Esophagus mucosa (tissue), 1 donor: ENCODE measurements at regions not wholly inside any gene's neighbourhood (a gene's known extent, or its start where the extent isn't known, plus 50 kb on each side); places are given as distances from the start of the nearest gene placed in this dataset.
"Not testable (repeated sequence)": the region's sequence is repeated elsewhere in the genome, so short reads cannot be mapped to it uniquely, and the experiment has no call there.

Experiments used
- ATAC-seq: fragments of 200-7000 bp; cut with Tn5 transposase; one replicate; pipeline ENCODE4 v1.9.1; 2020
- donor health status: DM: yes; HTN: yes; CAD: no.

DNA sequence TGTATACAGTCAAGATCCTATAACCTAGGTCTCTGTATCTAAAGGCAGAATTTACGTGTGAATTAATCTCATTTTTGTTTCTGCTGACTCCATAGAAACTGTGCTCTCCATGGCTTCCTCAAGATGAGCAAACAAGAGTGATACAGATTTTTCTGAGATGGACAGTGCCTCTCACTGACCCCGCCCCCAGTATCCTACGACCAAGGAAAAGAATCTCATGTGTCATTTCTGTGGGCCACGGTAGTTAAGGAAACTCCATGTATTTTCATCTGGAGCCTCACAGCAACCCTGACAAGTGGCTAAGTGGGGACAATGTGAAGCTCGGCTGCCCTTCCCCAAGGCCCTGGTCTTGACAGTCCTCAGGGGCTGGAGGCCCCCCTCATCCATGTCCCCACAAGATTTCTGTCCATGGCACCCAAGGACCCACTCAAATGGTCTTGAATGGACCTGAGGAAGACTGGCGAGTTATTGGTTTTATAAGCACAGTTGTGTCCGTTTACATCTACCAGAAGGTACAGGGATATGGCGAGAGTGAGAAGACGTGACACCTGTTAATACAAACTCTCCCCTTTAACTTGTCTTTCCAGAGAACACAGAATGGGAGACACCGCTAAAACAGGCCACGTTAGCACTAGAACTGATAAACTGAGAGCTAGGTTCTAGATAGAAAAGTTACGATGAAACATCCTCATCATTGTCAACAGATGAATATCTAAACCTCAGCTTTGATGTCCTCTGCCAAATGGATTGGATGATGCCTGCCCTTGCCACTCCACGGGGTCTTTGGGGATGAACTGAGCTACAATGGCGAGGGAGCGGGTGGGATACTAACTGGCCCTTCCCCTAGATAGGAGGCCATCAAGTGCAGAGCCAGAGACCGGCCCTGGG is 108.4 kb upstream of the EGLN3 start:
- ATAC-seq, result no peak

DNA sequence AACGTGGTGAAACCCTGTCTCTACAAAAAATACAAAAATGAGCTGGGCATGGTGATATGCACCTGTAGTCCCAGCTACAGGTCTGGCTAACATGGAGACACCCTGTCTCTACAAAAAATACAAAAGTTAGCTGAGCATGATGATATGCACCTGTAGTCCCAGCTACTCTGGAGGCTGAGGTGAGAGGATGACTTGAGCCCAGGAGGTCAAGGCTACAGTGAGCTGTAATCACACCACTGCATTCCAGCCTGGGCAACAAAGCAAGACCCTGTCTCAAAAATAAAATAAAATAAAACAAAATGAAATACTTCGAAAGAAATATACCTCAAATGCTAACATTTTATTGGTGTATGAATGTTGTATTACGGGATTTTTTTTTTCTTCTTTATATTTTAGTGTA is 107.6 kb upstream of the EGLN3 start:
- ATAC-seq, result no peak

DNA sequence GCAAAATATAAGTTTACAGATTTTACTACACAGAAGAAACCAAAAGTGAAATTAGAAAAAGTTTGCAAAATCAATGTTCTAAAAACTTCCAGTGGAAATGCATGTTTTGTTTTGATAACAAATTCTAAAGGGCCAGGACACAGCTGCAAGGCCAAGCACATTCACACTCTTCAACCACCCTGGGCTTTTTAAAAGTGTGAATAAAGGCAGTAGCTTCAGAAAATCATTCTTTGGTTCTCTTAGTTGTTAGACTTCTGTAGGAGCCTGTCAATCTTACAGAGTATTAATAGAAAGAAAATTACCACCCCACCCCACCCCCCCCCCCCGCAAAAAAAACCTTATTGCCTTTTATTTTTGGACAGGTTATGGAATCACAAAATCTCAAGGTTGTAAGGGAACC is 105.2 kb upstream of the EGLN3 start:
- ATAC-seq, result no peak

DNA sequence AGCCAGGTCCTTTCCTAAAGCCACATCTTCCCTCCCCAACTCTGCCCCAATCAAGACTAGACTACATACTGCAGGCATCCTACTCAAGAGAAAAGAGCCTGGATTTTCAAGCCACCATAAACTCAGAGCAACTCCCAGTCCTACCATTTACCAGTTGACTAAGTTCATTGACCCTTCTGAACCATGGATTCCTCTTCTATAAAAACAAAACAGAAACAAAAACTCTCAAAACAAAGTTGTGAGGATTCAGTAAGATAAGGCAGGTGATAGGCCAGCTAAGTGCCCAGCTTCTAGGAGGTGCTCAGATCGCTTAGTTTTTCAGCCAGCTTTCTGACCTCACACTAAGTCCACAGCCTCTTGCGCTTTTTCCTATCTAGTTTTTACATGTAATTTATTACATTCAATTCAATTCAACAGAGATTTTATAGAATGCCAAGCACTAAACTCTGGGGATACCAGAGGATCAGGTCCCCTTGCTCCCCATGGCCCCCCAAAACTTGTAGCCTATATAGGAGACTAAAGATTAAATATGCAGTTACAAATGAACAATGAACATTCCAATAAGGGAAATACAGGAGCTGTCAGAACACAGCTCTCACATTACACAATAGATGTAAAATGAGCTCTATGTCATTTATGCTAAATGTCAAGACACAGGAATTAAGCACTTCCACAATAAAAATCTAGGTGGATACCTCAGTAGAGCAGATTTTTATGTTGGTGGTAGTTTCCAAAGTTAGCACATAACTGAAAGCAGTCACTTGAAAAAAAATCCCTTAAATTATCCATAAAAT is 104.5 kb upstream of the EGLN3 start:
- ATAC-seq, result no peak

DNA sequence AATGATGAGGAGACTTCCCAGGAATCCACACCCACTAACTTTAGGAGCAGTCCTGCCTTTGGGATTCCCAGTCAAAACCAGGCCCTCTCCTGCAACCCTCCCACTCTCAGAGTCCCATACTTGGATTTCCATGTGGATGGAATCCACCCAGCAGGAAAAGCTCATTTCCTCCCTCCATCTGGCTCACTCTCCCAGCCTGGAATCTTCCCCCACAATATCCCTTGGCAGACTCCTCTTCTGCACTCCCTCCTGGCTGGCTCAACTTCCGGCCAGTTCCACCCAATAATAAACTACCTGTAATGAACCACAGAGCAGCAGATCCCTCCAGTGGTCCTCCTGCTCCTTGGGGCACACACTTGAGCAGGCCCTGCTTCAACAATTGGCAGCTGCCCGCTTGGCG is 102.8 kb upstream of the EGLN3 start:
- no peak for ATAC-seq

DNA sequence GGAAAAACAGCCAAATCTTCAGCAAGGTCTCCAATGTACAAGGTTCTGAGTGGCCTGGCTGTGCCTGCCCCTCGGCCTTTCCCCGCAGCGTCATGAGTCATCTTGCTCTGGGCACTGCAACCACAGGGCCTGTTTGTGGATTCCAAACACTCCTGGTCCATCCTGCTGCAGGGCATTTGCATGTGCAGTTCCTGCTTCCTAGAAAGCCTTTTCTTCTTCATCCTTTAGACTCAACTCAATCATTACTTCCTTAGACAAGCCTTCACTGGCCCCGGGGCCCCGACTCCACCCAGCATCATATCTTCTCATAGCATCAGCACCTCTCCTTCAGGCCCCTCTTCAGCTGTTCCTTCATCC is 101.8 kb upstream of the EGLN3 start:
- ATAC-seq, result peak; percentile 76

DNA sequence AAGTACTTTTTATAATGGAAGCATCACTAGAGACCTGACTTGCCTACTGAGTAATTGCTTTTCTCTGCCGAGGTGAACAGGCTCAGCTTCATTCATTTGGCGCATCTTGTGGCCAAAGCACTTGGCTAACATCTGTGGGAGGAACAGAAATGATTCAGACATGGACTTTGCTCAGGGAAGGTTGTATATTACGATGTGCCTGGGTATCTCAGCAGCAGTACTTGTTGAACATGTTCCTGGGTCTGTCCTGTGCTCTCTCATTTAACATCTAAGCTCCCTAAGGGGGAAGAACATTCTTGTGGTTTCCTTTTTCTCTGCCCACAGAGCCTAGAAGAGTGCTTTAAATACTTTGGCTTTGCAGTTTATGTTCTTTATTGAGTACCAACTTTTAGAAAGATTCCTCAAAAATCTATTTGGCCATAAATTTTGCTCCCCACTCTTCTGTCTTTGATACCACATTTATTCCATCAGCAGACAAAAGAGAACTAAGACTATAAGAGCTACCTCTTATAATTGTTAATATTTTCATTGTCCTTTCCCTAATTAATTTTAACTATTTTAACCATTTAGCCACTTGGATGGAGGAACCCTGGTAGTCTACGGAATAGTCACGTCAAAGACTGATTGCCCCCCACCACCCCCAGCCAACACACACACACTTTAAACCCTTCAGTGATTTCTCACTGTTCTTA is 101.2 kb upstream of the EGLN3 start:
- ATAC-seq, result peak; percentile 91

DNA sequence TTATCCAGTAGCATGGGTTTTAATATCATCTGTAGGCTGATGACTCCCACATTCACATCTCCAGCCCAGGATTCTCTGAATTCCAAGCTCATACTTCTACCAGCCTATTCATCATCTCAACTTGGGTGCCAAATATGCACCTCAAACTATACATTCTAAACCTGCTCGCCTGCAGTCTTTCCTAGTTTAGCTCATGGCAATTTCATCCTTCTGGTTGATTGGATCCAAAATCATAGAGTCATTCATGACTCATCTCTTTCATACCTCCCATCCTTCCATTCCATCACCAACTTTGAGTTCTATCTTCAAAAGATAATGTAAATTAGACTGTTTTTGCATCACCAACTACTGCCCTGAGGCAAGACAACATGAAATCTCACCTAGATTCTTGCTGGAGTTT is 99.7 kb upstream of the EGLN3 start:
- ATAC-seq, result peak; percentile 29

DNA sequence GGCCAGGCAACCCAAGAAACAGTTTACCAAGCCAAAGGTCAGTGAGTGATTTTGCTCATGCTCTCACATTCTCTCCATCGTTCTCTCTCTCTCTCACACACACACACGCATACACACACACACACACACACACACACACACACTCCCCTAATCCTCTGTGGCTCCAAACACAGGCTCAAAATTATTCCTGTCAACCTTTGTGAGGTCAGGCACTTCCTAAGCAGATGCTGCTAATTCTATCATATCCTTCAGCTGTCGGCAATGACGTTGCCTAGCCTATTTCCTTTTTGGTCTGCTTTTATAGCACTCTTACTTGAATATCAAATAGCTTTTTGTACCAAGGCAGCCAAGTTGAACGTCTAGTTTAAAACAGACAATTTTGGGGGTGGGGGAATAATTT is 98.9 kb upstream of the EGLN3 start:
- no peak for ATAC-seq

DNA sequence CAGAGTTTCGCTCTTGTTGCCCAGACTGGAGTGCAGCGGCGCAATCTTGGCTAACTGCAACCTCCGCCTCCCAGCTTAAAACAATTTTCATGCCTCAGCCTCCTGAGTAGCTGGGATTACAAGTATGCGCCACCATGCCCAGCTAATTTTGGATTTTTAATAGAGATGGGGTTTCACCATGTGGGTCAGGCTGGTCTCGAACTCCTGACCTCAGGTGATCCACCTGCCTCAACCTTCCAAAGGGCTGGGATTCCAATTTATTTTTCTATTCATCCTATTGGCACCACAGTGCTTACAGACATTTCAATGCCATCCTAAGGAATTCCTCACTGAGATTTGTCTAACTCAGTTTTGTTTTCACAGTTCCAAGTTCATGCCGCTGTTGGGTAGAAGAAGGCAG is 98.3 kb upstream of the EGLN3 start:
- ATAC-seq, result not testable (repeated sequence)

DNA sequence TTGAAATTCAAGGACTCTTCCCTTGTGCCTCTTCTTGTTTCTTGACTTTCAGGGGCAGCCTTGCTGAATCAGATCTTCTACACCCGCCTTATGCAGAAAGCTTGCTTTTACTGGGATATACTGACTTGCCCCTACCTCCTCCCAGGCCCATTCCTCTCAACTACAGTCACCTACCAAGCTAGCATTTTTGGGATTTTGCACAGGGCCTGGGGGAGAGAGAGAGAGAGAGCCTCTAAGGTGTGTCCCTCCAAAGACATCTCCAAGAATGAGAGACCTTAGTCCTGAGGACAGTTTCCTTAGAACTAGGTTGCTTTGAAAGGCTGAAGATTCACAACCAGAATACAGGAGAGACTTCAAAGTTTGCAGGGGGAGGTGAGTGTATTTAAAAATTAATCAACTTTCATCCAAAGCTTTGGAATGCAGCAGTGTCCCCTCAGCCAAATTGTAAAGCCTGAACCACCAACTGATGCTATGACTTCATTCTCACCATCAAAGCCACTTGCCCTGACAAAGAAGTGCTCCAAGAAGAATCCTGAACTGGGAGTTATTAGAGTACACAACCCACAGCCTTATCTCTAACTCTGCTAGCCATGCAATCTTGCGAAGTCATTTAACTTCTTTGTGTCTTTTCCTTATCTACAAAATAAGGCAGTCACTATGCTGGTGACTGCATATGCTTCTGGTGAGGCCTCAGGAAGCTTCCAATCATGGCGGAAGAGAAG is 96.1 kb upstream of the EGLN3 start:
- ATAC-seq, result no peak

DNA sequence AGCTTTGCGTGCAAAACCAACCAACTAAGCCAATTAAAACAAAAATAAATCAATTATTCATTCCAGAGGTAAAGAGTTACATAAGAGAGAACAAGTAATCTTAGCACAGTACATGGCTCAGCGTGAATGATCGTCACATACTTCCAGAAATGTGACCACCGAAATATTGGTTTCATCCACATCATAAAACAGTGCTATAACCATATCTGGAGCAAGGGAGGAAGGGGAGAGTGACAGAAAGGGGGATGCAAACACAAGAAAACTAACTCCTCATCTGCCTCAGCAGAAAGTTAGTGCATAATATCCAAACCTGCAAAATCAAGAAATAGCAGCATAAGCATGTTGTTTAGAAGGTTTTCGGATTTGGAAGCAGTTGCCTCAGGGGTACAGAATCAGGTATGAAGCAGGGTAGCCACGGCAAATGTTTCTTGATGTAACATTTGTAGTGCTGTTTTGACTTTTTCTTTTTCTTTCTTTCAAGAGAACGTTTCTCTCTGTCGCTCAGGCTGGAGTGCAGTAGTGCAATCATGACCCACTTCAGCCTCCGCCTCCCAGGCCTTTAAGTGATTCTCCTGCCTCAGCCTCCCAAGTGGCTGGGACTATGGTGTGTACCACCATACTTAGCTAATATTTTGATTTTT is 93.9 kb upstream of the EGLN3 start:
- no peak for ATAC-seq

DNA sequence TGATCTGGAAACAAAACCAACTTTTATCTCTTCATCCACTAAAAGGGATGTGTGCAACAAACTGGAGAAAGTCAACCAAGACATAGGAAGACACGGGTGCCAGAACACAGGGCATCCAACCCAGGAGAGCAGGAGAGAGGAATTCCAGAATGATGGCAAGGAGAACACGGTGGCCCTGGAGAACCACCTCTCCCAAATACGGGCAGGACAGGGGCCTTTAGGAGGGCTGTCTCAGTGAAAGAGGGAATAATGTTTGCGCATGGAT is 93.4 kb upstream of the EGLN3 start:
- no peak for ATAC-seq

DNA sequence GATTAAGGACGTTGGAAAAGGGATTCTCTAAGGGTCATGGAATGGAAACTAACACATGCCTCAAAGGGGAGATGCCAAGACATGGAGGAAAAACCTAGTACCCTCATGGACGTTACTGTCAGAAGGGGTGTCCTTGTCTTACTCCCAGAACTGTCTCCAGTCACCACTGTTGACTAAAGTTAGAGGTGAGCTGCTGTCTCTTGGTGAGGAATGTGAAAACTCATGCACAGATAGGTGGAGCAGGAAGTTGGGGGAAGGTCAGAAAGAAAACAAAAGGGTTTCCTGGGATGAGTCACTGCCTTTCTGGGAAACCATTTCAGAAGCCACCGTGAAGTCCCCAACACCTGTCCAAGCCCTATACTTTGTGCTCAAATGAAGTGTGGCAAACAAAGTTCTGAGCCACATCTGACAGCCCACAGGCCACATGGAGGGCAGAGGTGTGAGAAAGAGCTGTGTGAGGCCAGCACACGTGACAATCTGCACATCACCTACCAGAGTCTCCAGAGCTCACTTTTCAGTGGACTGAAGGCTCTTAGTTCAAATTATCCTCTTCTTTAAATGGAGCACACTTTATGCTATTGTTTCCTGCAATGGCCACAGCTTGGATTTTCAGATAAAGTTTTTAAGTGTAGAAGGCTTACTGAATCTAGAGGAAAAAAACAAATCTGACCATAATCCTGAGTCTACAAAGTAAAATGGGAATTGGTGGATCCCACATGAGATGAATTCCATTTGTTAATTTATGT is 92.9 kb upstream of the EGLN3 start:
- ATAC-seq, result peak; percentile 94

DNA sequence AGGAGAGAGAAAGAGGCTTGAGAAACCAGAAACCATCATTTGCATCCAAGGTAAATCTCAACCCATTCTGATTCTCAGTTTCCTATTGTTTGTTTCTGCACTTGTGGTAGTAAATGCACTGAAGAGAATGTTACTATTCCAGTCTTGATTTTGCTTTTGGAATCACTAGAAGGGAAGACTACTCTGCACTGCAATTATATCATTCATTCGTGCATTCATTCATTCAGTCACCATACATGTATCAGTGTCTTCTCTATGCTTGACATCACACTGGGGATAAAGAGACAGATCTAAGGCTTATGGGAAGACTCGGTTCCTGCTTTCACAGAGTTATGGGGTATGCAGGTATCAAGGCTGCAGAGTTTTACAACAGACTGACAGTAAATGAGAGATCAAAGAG is 90.3 kb upstream of the EGLN3 start:
- no peak for ATAC-seq

DNA sequence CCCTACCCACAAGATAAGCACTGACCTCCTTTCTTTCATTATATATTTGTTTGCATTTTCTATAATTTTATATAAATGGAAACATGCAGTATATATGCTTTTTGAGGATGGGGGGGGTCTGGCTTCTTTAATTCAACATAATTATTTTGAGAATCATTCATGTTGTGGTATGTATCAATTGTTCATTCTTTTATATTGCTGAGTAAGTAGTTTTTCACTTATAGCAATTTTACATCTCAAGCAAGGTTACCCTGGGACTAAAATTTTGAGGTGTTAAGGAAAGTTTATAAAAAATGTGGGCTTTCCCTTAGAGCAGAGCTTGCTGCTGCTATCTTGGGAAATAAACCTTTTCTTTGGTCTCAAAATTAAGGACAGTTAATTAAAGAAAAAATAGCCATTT is 89.9 kb upstream of the EGLN3 start:
- ATAC-seq, result no peak

DNA sequence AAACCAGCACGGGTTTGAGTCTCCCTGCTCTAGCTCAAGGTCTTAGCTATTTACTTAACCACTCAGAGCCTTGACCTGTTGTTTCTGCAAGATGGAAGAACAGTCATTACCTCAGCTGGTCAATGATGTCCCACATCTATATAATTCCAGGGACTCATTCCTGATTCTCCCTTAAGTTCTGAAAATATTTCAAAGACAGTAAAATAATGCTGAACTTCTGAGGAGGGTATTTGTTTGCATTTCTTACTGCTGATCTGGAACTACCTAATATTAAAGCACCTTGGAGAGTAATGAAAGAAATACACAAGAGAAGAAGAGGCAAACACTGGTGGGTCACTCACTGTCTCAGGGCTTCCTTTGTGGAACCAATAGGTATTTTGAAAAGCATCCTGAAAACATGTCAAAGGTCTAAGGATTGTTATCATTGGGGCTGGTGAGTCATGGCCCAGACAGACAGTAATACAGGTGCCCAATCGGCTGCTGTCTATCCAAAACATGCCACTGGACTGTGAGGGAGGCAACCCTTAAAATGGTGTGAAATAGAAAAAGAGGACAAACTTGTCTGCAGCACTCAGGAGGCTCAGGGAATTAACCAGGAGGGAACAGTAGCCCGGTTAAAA is 88.7 kb upstream of the EGLN3 start:
- no peak for ATAC-seq

DNA sequence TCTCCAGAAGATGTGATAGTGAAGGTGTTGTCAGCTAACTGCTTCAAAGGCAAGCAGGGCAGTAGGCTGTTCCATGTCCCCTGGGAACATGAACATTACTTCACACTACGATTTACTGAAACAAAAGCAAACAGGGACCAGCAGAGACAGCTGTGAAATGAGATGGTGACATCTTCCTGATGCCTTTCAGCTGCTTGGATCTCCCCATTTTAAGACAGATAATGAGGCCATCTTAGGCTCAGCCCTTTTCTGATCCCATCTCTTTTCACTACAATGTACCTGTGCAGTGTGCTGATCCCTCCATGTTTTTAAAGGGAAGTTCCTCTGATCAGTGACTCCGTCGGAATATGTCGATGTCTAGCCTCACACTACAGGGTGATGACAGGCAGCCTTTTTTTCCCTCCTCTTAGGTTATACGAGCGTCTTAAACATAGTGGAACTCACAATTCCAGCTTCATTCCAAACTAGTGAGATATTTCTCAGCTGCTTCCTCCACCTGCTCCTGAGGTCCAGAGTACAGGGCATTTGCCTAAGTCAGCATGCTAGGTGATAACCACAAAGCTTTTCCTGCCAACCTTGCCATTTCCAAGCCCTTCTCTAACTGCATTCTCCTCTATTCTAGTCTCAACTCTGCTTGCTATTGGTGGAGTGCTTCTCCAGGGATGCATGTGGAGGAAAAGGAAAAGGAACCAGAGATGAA is 87.6 kb upstream of the EGLN3 start:
- no peak for ATAC-seq

DNA sequence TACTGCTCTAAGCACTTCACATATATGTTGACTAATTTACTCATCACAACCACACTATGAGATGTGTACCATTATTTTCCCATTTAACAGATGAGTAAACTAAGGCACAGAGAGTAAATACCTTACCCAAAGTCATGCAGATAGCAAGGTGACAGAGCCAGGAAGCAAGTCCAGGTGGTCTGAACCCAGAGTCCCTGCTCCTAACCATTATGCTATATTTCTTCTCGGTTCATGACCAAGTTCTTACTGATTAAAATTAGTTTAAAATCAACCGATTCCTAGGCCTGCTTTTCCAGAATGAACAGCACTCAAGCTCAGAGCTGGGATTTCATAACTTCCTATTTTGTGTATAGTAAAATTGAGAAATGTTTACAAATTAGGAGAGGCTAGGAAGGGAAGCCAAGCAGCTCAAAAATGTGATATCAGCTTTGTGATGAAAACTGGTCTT is 85.5 kb upstream of the EGLN3 start:
- no peak for ATAC-seq

DNA sequence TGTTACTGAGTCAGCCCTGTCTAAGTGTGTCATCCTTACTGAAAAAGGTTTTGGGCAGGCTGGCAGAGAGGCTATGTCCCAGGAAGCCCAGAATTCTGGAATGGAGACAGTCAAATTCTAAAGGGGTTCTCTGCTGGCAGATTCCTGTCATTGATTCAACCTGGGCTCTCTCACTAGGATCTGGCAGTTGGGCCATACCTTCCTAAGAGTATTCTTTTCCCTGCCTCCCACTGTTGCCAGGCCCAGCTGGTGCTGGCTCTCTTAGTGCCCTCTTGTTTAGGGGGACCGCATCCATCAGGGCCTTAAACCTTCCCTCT is 85.0 kb upstream of the EGLN3 start:
- no peak for ATAC-seq
